GM23248 (cell line): ENCODE measurements at regions not wholly inside any gene's neighbourhood (a gene's known extent, or its start where the extent isn't known, plus 50 kb on each side); places are given as distances from the start of the nearest gene placed in this dataset.

Experiments
- DNase-seq: peaks from one replicate; pipeline ENCODE4 v3.0.0-alpha.2; 2015
- H2AFZ ChIP-seq: fragments of 200-600 bp; sonication (generic); 2 replicates; pipeline ENCODE4 v1.6.1; 2016; ENCODE audit warnings: antibody characterized with exemption
- H3F3A ChIP-seq: fragments of 200-600 bp; sonication (generic); 2 replicates; pipeline ENCODE4 v1.6.1; 2016; ENCODE audit warnings: mild to moderate bottlenecking, antibody characterized with exemption, mixed run types; ENCODE audit not compliant: insufficient read depth
- H3K27ac ChIP-seq: fragments of 200-600 bp; sonication (generic); 2 replicates; pipeline ENCODE4 v1.5.1; 2016; ENCODE audit warnings: mild to moderate bottlenecking
- H3K27me3 ChIP-seq: fragments of 200-600 bp; sonication (generic); replicated peaks from 2 replicates; pipeline ENCODE4 v1.6.1; 2016; ENCODE audit warnings: mild to moderate bottlenecking; ENCODE audit not compliant: insufficient read depth
- H3K36me3 ChIP-seq: fragments of 200-600 bp; sonication (generic); 2 replicates; pipeline ENCODE4 v1.6.1; 2016; ENCODE audit warnings: low read depth, mild to moderate bottlenecking
- H3K4me1 ChIP-seq: fragments of 200-600 bp; sonication (generic); 2 replicates; pipeline ENCODE4 v1.6.1; 2016; ENCODE audit warnings: mild to moderate bottlenecking; ENCODE audit not compliant: insufficient read depth
- H3K4me2 ChIP-seq: fragments of 200-600 bp; sonication (generic); one replicate; pipeline ENCODE4 v1.6.1; 2016; ENCODE audit warnings: mild to moderate bottlenecking; ENCODE audit not compliant: unreplicated experiment
- H3K4me3 ChIP-seq: fragments of 200-600 bp; sonication (generic); 2 replicates; pipeline ENCODE4 v1.5.1; 2016; ENCODE audit warnings: mild to moderate bottlenecking
- H3K79me2 ChIP-seq: fragments of 200-600 bp; sonication (generic); 2 replicates; pipeline ENCODE4 v1.6.1; 2016; ENCODE audit warnings: mild to moderate bottlenecking; ENCODE audit not compliant: insufficient read depth
- H3K9ac ChIP-seq: fragments of 200-600 bp; sonication (generic); 2 replicates; pipeline ENCODE4 v1.6.1; 2016; ENCODE audit warnings: mild to moderate bottlenecking
- H3K9me2 ChIP-seq: fragments of 200-600 bp; sonication (generic); 2 replicates; pipeline ENCODE4 v1.6.1; 2016; ENCODE audit warnings: mixed run types, mild to moderate bottlenecking, moderate library complexity; ENCODE audit not compliant: insufficient read depth
- H3K9me3 ChIP-seq: fragments of 200-600 bp; sonication (generic); one replicate; pipeline ENCODE4 v1.6.1; 2017; ENCODE audit warnings: low read depth
- H4K20me1 ChIP-seq: fragments of 200-600 bp; sonication (generic); 2 replicates; pipeline ENCODE4 v1.6.0; 2016; ENCODE audit not compliant: insufficient read depth
- EZH2 ChIP-seq: fragments of 200-600 bp; sonication (generic); IDR thresholded peaks from 2 replicates; pipeline ENCODE4 v1.6.1; 2018; ENCODE audit warnings: antibody characterized with exemption, mild to moderate bottlenecking; ENCODE audit not compliant: insufficient read depth, poor library complexity, severe bottlenecking
- EZH2phosphoT487 ChIP-seq: fragments of 200-600 bp; sonication (generic); IDR thresholded peaks from 2 replicates; pipeline ENCODE4 v1.6.1; 2018; ENCODE audit warnings: antibody characterized with exemption, moderate library complexity, mild to moderate bottlenecking, low read depth; ENCODE audit not compliant: insufficient read depth
- WGBS, 2 experiments: methylation state at CpG; one replicate each; pipeline ENCODE4 v1.1.6; 2015 to 2017; ENCODE audit warnings: low lambda C conversion rate in 2 of 2, low coverage in 1 of 2; ENCODE audit errors: missing lambda C conversion rate in 2 of 2; 5-methylcytosine and 5-hydroxymethylcytosine counted together
- in situ Hi-C: fragments of 300-500 bp; cut with MboI; formaldehyde crosslinking; loops from 2 replicates; pipeline ENCODE4 v1.15.0; 2020

DNA sequence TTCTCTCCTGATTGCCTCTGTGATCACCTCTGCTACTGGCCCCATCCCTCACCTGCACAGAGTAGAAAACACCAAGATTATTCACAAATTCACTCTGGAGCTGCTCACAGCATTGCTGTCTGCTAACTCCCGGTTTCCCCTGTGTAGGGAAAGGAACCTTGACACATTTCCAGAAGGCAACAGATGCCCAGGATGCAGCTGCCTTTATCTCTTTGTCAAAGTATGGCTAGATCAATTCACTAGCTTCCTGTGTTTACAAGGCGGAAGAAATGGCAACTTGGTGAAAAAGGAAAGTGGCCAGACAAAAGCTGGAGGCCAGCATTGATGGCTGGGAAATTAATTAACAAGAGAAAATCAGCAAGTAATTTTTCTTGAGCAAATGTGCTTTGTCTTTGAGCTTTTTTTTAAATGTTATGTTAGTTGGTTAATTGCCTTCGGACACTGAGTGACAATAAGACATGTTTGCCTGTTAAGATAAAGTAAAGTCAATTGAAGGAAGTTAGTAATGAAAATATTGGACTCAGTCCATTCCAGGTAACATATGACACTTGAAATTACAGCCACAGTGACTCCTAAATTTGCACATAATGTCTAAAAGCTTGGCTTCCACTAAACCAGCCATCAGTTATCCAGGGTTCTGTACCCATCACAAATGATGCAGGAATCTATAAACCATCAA lies 394.6 kb upstream of the IL12A start:
- H3K27me3 ChIP-seq: peaks cover 6% of the 10 kb centered on the region; the same call in 1 of the 2 replicates
- TF ChIP-seq EZH2 (no peak), EZH2phosphoT487 (no peak)
- no peaks in the 10 kb centered on the region for H3K4me1 ChIP-seq
- no peaks in the 10 kb centered on the region for H3K9me2 ChIP-seq
- no peaks in the 10 kb centered on the region for H3F3A ChIP-seq
- no peak overlapping the region for H3K9ac ChIP-seq
- no peak overlapping the region for H3K4me2 ChIP-seq
- 45 to 54% methylated on average over 3 of the region's 3 CpGs for WGBS, 2 experiments
- in situ Hi-C loops: no loop called here
- no peak for DNase-seq
- H3K36me3 ChIP-seq: no peaks in the 10 kb centered on the region
- no peaks in the 10 kb centered on the region for H3K79me2 ChIP-seq
- no peaks in the 10 kb centered on the region for H3K9me3 ChIP-seq
- H3K4me3 ChIP-seq: no peak overlapping the region
- H4K20me1 ChIP-seq: no peaks in the 10 kb centered on the region
- no peak overlapping the region for H2AFZ ChIP-seq
- H3K27ac ChIP-seq: no peak overlapping the region

GRCh38 chr3:159600291-159600690 lies 388.3 kb upstream of the IL12A start:
- H3K4me3 ChIP-seq: no peak overlapping the region

DNA sequence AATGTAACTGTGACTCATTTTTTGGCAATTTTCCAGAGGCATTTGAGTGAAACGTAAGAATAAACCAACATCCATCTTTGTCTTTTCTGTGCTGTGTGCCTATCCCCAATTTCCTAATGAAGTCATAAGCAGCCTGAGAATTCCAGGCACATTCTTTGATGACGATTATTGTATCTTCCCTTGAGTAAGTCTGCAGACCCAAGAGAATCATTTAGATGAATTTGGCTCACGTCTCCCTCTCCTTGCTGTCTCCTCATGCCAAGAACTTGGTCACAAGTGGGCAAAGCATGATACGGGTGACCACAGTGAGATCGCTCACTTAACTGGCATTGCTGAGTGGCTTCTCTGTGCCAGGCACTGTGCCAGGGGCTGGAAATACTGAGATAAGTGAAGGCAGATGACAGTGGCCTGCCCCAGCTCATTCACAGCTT lies 384.5 kb upstream of the IL12A start:
- H3K9me2 ChIP-seq: no peaks in the 10 kb centered on the region
- peak; percentile 71 for DNase-seq
- 5 to 8% methylated on average over 5 of the region's 5 CpGs for WGBS, 2 experiments
- in situ Hi-C loops: loop anchor here (25.0 kb wide), 1 partner anchor 408 kb away; no protein-coding TSS in a partner anchor
- H2AFZ ChIP-seq: no peak overlapping the region
- no peaks in the 10 kb centered on the region for H3K36me3 ChIP-seq
- no peaks in the 10 kb centered on the region for H3K79me2 ChIP-seq
- no peak overlapping the region for H3K4me2 ChIP-seq
- H3K27me3 ChIP-seq: no peaks in the 10 kb centered on the region
- no peak overlapping the region for H3K27ac ChIP-seq
- peaks cover 8% of the 10 kb centered on the region; the same call in 1 of the 2 replicates for H3K4me1 ChIP-seq
- no peaks in the 10 kb centered on the region for H3K9me3 ChIP-seq
- H3F3A ChIP-seq: no peaks in the 10 kb centered on the region
- H3K9ac ChIP-seq: no peak overlapping the region
- no peak overlapping the region for H3K4me3 ChIP-seq
- TF ChIP-seq EZH2 (no peak), EZH2phosphoT487 (no peak)
- H4K20me1 ChIP-seq: no peaks in the 10 kb centered on the region

More at GRCh38 chr3:159600291-159600690, 388.3 kb upstream of the IL12A start:
- in situ Hi-C loops: loop anchor here (25.0 kb wide), 1 partner anchor 412 kb away; no protein-coding TSS in a partner anchor
- Histone ChIP-seq H3K9ac (no peak overlapping the region), H3K4me2 (no peak overlapping the region), H3K79me2 (no peaks in the 10 kb centered on the region), H2AFZ (no peak overlapping the region), H3K27ac (no peak overlapping the region), H3K9me3 (no peaks in the 10 kb centered on the region), H3F3A (no peaks in the 10 kb centered on the region), H3K27me3 (no peaks in the 10 kb centered on the region), H3K36me3 (no peaks in the 10 kb centered on the region), H4K20me1 (no peaks in the 10 kb centered on the region), H3K4me1 (peaks cover 8% of the 10 kb centered on the region; the same call in 1 of the 2 replicates), H3K9me2 (no peaks in the 10 kb centered on the region)
- no peak for DNase-seq
- TF ChIP-seq EZH2phosphoT487 (no peak), EZH2 (no peak)

DNA sequence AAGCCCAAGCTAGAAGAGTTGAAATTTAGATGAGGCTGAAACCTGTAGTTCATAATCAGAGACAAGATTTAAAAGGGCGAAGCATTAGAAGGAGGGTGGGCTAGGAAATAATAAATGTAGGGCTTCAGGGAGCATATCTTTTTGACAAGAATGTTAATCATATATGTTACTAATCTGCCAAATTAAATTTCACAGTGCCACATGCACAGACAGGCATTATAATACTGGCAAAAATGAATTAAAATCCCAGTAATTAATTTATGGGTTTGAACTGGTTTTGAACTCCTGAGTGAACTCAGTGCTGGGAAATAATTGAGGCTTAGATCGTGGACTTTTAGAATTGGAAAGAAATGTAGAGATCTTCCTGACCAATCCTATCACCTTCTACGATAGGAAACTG lies 383.5 kb upstream of the IL12A start:
- WGBS, 2 experiments: 86 to 87% methylated on average over 3 of the region's 3 CpGs
- Histone ChIP-seq H3K4me2 (no peak overlapping the region), H4K20me1 (no peaks in the 10 kb centered on the region), H3K79me2 (no peaks in the 10 kb centered on the region), H2AFZ (no peak overlapping the region), H3K9ac (no peak overlapping the region), H3K36me3 (no peaks in the 10 kb centered on the region), H3K27me3 (no peaks in the 10 kb centered on the region), H3K9me2 (no peaks in the 10 kb centered on the region), H3K9me3 (no peaks in the 10 kb centered on the region), H3K4me3 (no peak overlapping the region), H3K27ac (no peak overlapping the region), H3K4me1 (peaks cover 8% of the 10 kb centered on the region; the same call in 1 of the 2 replicates), H3F3A (no peaks in the 10 kb centered on the region)
- TF ChIP-seq EZH2 (no peak), EZH2phosphoT487 (no peak)
- in situ Hi-C loops: loop anchor here (25.0 kb wide), 1 partner anchor 407 kb away; no protein-coding TSS in a partner anchor
- no peak for DNase-seq

DNA sequence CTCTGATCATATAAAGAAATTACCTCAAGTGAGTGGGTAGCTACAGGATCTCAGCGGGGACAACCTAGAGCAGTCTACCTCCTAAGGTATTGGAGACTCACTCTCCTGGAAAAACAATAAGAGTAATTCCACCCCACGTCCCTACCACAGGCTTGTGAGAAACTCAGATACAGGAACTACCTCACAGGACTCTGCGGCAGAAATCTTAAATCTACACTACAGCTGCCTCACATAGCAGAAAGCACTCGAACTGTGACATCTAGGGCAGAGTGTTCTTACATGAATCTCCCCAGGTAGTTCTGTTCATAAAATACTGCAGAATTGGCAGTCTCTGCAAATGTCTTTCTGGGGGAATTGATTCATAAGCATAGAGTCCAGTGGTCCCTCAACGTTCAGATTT lies 382.9 kb upstream of the IL12A start:
- H3K9me2 ChIP-seq: no peaks in the 10 kb centered on the region
- H3K9me3 ChIP-seq: no peaks in the 10 kb centered on the region
- no peak overlapping the region for H3K27ac ChIP-seq
- 83 to 85% methylated on average over 5 of the region's 5 CpGs for WGBS, 2 experiments
- H3K4me1 ChIP-seq: peaks cover 8% of the 10 kb centered on the region; the same call in 1 of the 2 replicates
- in situ Hi-C loops: loop anchor here (25.0 kb wide), 1 partner anchor 407 kb away; no protein-coding TSS in a partner anchor
- H3K4me3 ChIP-seq: no peak overlapping the region
- H3K36me3 ChIP-seq: no peaks in the 10 kb centered on the region
- H3K79me2 ChIP-seq: no peaks in the 10 kb centered on the region
- TF ChIP-seq EZH2phosphoT487 (no peak), EZH2 (no peak)
- DNase-seq: no peak
- H3K27me3 ChIP-seq: no peaks in the 10 kb centered on the region
- no peak overlapping the region for H3K9ac ChIP-seq
- no peaks in the 10 kb centered on the region for H3F3A ChIP-seq
- no peak overlapping the region for H2AFZ ChIP-seq
- no peak overlapping the region for H3K4me2 ChIP-seq
- H4K20me1 ChIP-seq: no peaks in the 10 kb centered on the region
